Superior temporal gyrus (tissue), 1 donor: ENCODE measurements at regions not wholly inside any gene's neighbourhood (a gene's known extent, or its start where the extent isn't known, plus 50 kb on each side); places are given as distances from the start of the nearest gene placed in this dataset.
"Not testable (repeated sequence)": the region's sequence is repeated elsewhere in the genome, so short reads cannot be mapped to it uniquely, and the experiment has no call there.

Source experiments
- DNase-seq: peaks from one replicate; pipeline ENCODE4 v3.0.0-alpha.2; 2016; ENCODE audit errors: extremely low spot score

GRCh38 chr1:214861615-214862014 is 220.9 kb upstream of the KCNK2 start:
- no peak for DNase-seq

GRCh38 chr1:214862421-214862820 is 220.1 kb upstream of the KCNK2 start:
- DNase-seq = no peak

GRCh38 chr1:214864896-214865688 is 217.4 kb upstream of the KCNK2 start:
- no peak for DNase-seq

GRCh38 chr1:214870426-214870825 is 212.1 kb upstream of the KCNK2 start:
- DNase-seq = not testable (repeated sequence)

- no peak for DNase-seq
Observed at GRCh38 chr1:214880956-214881355, 201.6 kb upstream of the KCNK2 start.

- DNase-seq = no peak
Observed at GRCh38 chr1:214882616-214883015, 199.9 kb upstream of the KCNK2 start.

- no peak for DNase-seq
Observed at GRCh38 chr1:214895011-214895600, 187.4 kb upstream of the KCNK2 start.

- peak; percentile 50 for DNase-seq
Observed at GRCh38 chr1:214896921-214897320, 185.6 kb upstream of the KCNK2 start.

- no peak for DNase-seq
Observed at GRCh38 chr1:214897581-214897980, 185.0 kb upstream of the KCNK2 start.

- no peak for DNase-seq
Observed at GRCh38 chr1:214898161-214898560, 184.4 kb upstream of the KCNK2 start.

GRCh38 chr1:214898718-214899117 is 183.8 kb upstream of the KCNK2 start:
- no peak for DNase-seq

GRCh38 chr1:214899908-214900460 is 182.6 kb upstream of the KCNK2 start:
- DNase-seq = no peak

GRCh38 chr1:214900590-214900989 is 181.9 kb upstream of the KCNK2 start:
- no peak for DNase-seq

- no peak for DNase-seq
Observed at GRCh38 chr1:214901718-214902117, 180.8 kb upstream of the KCNK2 start.

- no peak for DNase-seq
Observed at GRCh38 chr1:214902636-214903320, 179.8 kb upstream of the KCNK2 start.

GRCh38 chr1:214912127-214912526 is 170.4 kb upstream of the KCNK2 start:
- no peak for DNase-seq

GRCh38 chr1:214913966-214914365 is 168.6 kb upstream of the KCNK2 start:
- no peak for DNase-seq

- DNase-seq = no peak
Observed at GRCh38 chr1:214917081-214917635, 165.4 kb upstream of the KCNK2 start.

- DNase-seq = no peak
Observed at GRCh38 chr1:214918745-214919144, 163.8 kb upstream of the KCNK2 start.

- no peak for DNase-seq
Observed at GRCh38 chr1:214920337-214920736, 162.2 kb upstream of the KCNK2 start.

- no peak for DNase-seq
Observed at GRCh38 chr1:214923278-214923915, 159.1 kb upstream of the KCNK2 start.

- DNase-seq = no peak
Observed at GRCh38 chr1:214927796-214928195, 154.7 kb upstream of the KCNK2 start.
